B cell (primary cell): ENCODE measurements at regions not wholly inside any gene's neighbourhood (a gene's known extent, or its start where the extent isn't known, plus 50 kb on each side); places are given as distances from the start of the nearest gene placed in this dataset.

Experiments used
- ATAC-seq: fragments of 200-7000 bp; cut with Tn5 transposase; one replicate; pipeline ENCODE4 v1.10.0; 2021; ENCODE audit warnings: low read depth, mild to moderate bottlenecking, moderate number of reproducible peaks, moderate library complexity
- CTCF ChIA-PET: fragments of 350-600 bp; sonication (Branson Sonifier 250); formaldehyde crosslinking; loops from one replicate; lab custom pipeline; 2021; ENCODE audit warnings: antibody characterized with exemption, inconsistent platforms; lab: Charles Lee
- POLR2A ChIA-PET: fragments of 350-600 bp; sonication (Branson Sonifier 250); formaldehyde crosslinking; loops from one replicate; lab custom pipeline; 2021; ENCODE audit warnings: antibody characterized with exemption; lab: Charles Lee
- DNase-seq: peaks from one replicate; pipeline ENCODE4 v3.0.0; 2013
- H2AFZ ChIP-seq: 2 replicates; pipeline ENCODE4 v1.6.1; 2012; ENCODE audit warnings: mild to moderate bottlenecking, low read depth, low read length; ENCODE audit not compliant: insufficient read depth, poor library complexity, severe bottlenecking
- H3K27ac ChIP-seq, 2 donors: 1 replicate in 1 of 2; 2 replicates in 1 of 2; pipeline ENCODE4 v1.5.1; 2012 to 2013; ENCODE audit warnings: low read length in 2 of 2, mild to moderate bottlenecking in 2 of 2, moderate library complexity in 1 of 2
- H3K27me3 ChIP-seq, 4 experiments: fragments of 200-600 bp in 1 of 4; sonication (generic) in 1 of 4; replicated peaks in 1 of 4; 1 replicate in 2 of 4; 2 replicates in 2 of 4; pipeline versions ENCODE4 v1.6.1 to v1.7.0; 2013 to 2016; ENCODE audit warnings: low read length in 3 of 4, mild to moderate bottlenecking in 2 of 4, mixed read lengths in 1 of 4, moderate library complexity in 1 of 4; ENCODE audit not compliant: insufficient read depth in 4 of 4, control insufficient read depth in 3 of 4; ENCODE audit errors: control extremely low read depth in 1 of 4
- H3K36me3 ChIP-seq, 2 experiments: replicated peaks in 1 of 2; 1 replicate in 1 of 2; 2 replicates in 1 of 2; pipeline versions ENCODE4 v1.6.1 to v1.7.1; 2013; ENCODE audit warnings: low read length in 1 of 2; ENCODE audit not compliant: insufficient read depth in 2 of 2, control insufficient read depth in 1 of 2; ENCODE audit errors: control extremely low read depth in 1 of 2, extremely low read depth in 1 of 2
- H3K4me1 ChIP-seq, 2 donors: fragments of 200-600 bp in 1 of 2; sonication (generic) in 1 of 2; 1 replicate in 1 of 2; 2 replicates in 1 of 2; pipeline versions ENCODE4 v1.5.1 to v1.6.1; 2013 to 2017; ENCODE audit warnings: low read length in 2 of 2; ENCODE audit not compliant: control insufficient read depth in 2 of 2, insufficient read depth in 2 of 2
- H3K4me2 ChIP-seq: replicated peaks from 2 replicates; pipeline ENCODE3; 2012; ENCODE audit warnings: mild to moderate bottlenecking, low read depth, low read length; ENCODE audit not compliant: poor library complexity, severe bottlenecking
- H3K4me3 ChIP-seq, 5 experiments: fragments of 200-600 bp in 1 of 5; sonication (generic) in 1 of 5; 1 replicate in 3 of 5; 2 replicates in 2 of 5; pipeline versions ENCODE4 v1.5.1 to v1.7.0; 2011 to 2016; ENCODE audit warnings: low read length in 4 of 5, mild to moderate bottlenecking in 4 of 5, low read depth in 2 of 5, control low read depth in 1 of 5, moderate library complexity in 1 of 5; ENCODE audit not compliant: insufficient read depth in 1 of 5; ENCODE audit errors: control extremely low read depth in 1 of 5, extremely low read depth in 1 of 5
- H3K79me2 ChIP-seq: fragments of 200-600 bp; sonication (generic); one replicate; pipeline ENCODE4 v1.6.0; 2016; ENCODE audit warnings: low read length; ENCODE audit not compliant: control insufficient read depth, insufficient read depth
- H3K9ac ChIP-seq: fragments of 200-600 bp; sonication (generic); 2 replicates; pipeline ENCODE4 v1.6.1; 2017; ENCODE audit warnings: mild to moderate bottlenecking, low read length, moderate library complexity
- H3K9me3 ChIP-seq, 3 donors: one replicate each; pipeline versions ENCODE4 v1.6.1 to v1.7.1; 2013; ENCODE audit warnings: low read length in 2 of 3; ENCODE audit not compliant: control insufficient read depth in 2 of 3, insufficient read depth in 1 of 3; ENCODE audit errors: control extremely low read depth in 1 of 3
- H4K20me1 ChIP-seq: 2 replicates; pipeline ENCODE4 v1.6.0; 2012; ENCODE audit warnings: mild to moderate bottlenecking, low read length; ENCODE audit not compliant: insufficient read depth, control insufficient read depth, poor library complexity, severe bottlenecking
- H3K27ac Mint-ChIP-seq: one replicate; pipeline ENCODE4 v1.8.0; 2021; ENCODE audit warnings: mixed read lengths
- H3K27me3 Mint-ChIP-seq: one replicate; pipeline ENCODE4 v1.8.0; 2021; ENCODE audit warnings: mixed read lengths
- H3K4me1 Mint-ChIP-seq: one replicate; pipeline ENCODE4 v1.8.0; 2021; ENCODE audit warnings: mixed read lengths
- H3K4me3 Mint-ChIP-seq: one replicate; pipeline ENCODE4 v1.8.0; 2021; ENCODE audit warnings: mixed read lengths
- H3K9me3 Mint-ChIP-seq: one replicate; pipeline ENCODE4 v1.8.0; 2022; ENCODE audit warnings: mixed read lengths; ENCODE audit not compliant: insufficient read depth
- CTCF ChIP-seq: fragments of 200-600 bp; IDR thresholded peaks from one replicate; pipeline ENCODE4 v1.8.0; 2022; ENCODE audit warnings: antibody characterized with exemption, mild to moderate bottlenecking
- EZH2 ChIP-seq: IDR thresholded peaks from 2 replicates; pipeline ENCODE4 v1.6.1; 2012; ENCODE audit warnings: borderline replicate concordance, low read depth, mild to moderate bottlenecking, moderate library complexity, low read length; ENCODE audit not compliant: insufficient read depth, poor library complexity, severe bottlenecking
- WGBS: methylation state at CpG from one replicate; pipeline ENCODE4 v1.1.5; 2013; ENCODE audit warnings: missing lambda C conversion rate; ENCODE audit not compliant: insufficient coverage; 5-methylcytosine and 5-hydroxymethylcytosine counted together
- intact Hi-C: fragments of 100-400 bp; cut with micrococcal nuclease; formaldehyde crosslinking; loops from one replicate; pipeline ENCODE4 v1.10.0; 2022

GRCh38 chrY:17235769-17236168 lies 644.3 kb downstream of the CDY2B start:
- DNase-seq = no peak
- Mint-ChIP-seq H3K9me3 (no peaks in the 10 kb centered on the region), H3K4me3 (no peak overlapping the region), H3K27me3 (no peaks in the 10 kb centered on the region), H3K4me1 (no peaks in the 10 kb centered on the region), H3K27ac (no peak overlapping the region)
- intact Hi-C loops = no loop called here
- Histone ChIP-seq H3K9ac (no peak overlapping the region), H4K20me1 (no peaks in the 10 kb centered on the region), H3K27ac (no peak overlapping the region), H3K36me3 (no peaks in the 10 kb centered on the region), H3K4me1 (no peaks in the 10 kb centered on the region), H3K27me3 (no peaks in the 10 kb centered on the region), H3K4me2 (no peak overlapping the region), H3K79me2 (no peaks in the 10 kb centered on the region), H2AFZ (no peak overlapping the region), H3K9me3 (no peaks in the 10 kb centered on the region), H3K4me3 (no peak overlapping the region)
- ChIA-PET CTCF (no interaction called here), POLR2A (no interaction called here)
- 100% methylated on average over 1 of the region's 2 CpGs for WGBS
- no peak for TF ChIP-seq CTCF
- TF ChIP-seq EZH2 = no peak
- ATAC-seq = no peak

- no peak overlapping the region for H3K4me3 Mint-ChIP-seq
- 70% methylated on average over 2 of the region's 3 CpGs for WGBS
- no peak overlapping the region for H3K4me2 ChIP-seq
These were observed 646.4 kb downstream of the CDY2B start for GRCh38 chrY:17233435-17234109.

More at GRCh38 chrY:17233435-17234109, 646.4 kb downstream of the CDY2B start:
- ATAC-seq = no peak
- Histone ChIP-seq H3K4me3 (no peak overlapping the region), H4K20me1 (no peaks in the 10 kb centered on the region), H3K4me1 (no peaks in the 10 kb centered on the region), H3K27me3 (no peaks in the 10 kb centered on the region), H3K9ac (no peak overlapping the region), H3K36me3 (no peaks in the 10 kb centered on the region), H3K9me3 (no peaks in the 10 kb centered on the region), H3K79me2 (no peaks in the 10 kb centered on the region), H2AFZ (no peak overlapping the region), H3K27ac (no peak overlapping the region)
- TF ChIP-seq CTCF = no peak
- TF ChIP-seq EZH2 = no peak
- intact Hi-C loops = no loop called here
- ChIA-PET POLR2A (no interaction called here), CTCF (no interaction called here)
- no peaks in the 10 kb centered on the region for H3K4me1 Mint-ChIP-seq
- no peaks in the 10 kb centered on the region for H3K27me3 Mint-ChIP-seq
- no peak for DNase-seq
- no peak overlapping the region for H3K27ac Mint-ChIP-seq
- no peaks in the 10 kb centered on the region for H3K9me3 Mint-ChIP-seq
